ENCODE measurements at regions not wholly inside any gene's neighbourhood (a gene's known extent, or its start where the extent isn't known, plus 50 kb on each side); places are given as distances from the start of the nearest gene placed in this dataset.

DNA sequence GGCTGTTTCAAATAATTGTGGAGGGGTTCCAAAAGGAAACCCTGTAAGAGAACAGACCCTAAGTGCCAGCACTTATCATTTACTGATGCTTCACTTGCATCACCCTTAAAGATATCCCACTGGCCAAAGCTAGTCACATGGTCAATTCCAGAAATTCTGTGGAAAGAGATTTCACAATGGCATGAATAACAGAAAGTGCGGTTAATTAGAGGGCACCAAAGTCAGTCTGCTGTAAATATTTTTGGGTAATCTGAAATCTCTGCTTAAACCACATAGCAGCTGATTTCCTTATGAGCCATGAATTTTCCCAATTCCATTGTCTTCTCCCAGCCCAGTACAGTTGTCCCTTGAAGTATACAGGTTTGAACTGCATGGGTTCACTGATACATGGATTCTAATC is 346.1 kb downstream of the SI start:
- no peaks in the 10 kb centered on the region for H3K4me1 ChIP-seq (ENCODE audit: control insufficient read depth in 1 of 2, insufficient read depth in 2 of 2, low read length in 2 of 2)
- Mint-ChIP-seq H3K4me1 (no peaks in the 10 kb centered on the region), H3K27ac (no peak overlapping the region), H3K36me3 (no peaks in the 10 kb centered on the region), H3K4me3 (no peak overlapping the region), H3K27me3 (ENCODE audit: low read depth in 3 of 3) (no peaks in the 10 kb centered on the region), H3K9me3 (no peaks in the 10 kb centered on the region)
- H3K4me3 ChIP-seq (replicated peaks in 1 of 3; ENCODE audit: low read depth in 2 of 3, low read length in 3 of 3) = no peak overlapping the region
- no peak overlapping the region for H3K4me2 ChIP-seq (replicated peaks; ENCODE audit: extremely low read depth, low read length, poor library complexity, severe bottlenecking)
- no peak overlapping the region for H3K9ac ChIP-seq (ENCODE audit: insufficient read depth, low read length, poor library complexity, severe bottlenecking)
- H3K27ac ChIP-seq (ENCODE audit: low read depth in 1 of 2, low read length in 2 of 2) = no peak overlapping the region
- DNase-seq = no peak
- intact Hi-C loops (cut with micrococcal nuclease) = no loop called here
- H3K27me3 ChIP-seq (ENCODE audit: control insufficient read depth in 2 of 2, insufficient read depth in 2 of 2, low read length in 2 of 2) = no peaks in the 10 kb centered on the region
- no peaks in the 10 kb centered on the region for H4K20me1 ChIP-seq (ENCODE audit: insufficient read depth, low read length)
- TF ChIP-seq, protein P1, sequence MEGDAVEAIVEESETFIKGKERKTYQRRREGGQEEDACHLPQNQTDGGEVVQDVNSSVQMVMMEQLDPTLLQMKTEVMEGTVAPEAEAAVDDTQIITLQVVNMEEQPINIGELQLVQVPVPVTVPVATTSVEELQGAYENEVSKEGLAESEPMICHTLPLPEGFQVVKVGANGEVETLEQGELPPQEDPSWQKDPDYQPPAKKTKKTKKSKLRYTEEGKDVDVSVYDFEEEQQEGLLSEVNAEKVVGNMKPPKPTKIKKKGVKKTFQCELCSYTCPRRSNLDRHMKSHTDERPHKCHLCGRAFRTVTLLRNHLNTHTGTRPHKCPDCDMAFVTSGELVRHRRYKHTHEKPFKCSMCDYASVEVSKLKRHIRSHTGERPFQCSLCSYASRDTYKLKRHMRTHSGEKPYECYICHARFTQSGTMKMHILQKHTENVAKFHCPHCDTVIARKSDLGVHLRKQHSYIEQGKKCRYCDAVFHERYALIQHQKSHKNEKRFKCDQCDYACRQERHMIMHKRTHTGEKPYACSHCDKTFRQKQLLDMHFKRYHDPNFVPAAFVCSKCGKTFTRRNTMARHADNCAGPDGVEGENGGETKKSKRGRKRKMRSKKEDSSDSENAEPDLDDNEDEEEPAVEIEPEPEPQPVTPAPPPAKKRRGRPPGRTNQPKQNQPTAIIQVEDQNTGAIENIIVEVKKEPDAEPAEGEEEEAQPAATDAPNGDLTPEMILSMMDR (IDR thresholded peaks at IDR 0.05) = no peak
- H3K79me2 ChIP-seq (ENCODE audit: insufficient read depth, low read length) = no peaks in the 10 kb centered on the region
- H3K9me3 ChIP-seq (replicated peaks in 1 of 2; ENCODE audit: control insufficient read depth in 1 of 2, insufficient read depth in 1 of 2, low read length in 2 of 2) = no peaks in the 10 kb centered on the region
- no peaks in the 10 kb centered on the region for H3K36me3 ChIP-seq (replicated peaks in 1 of 2; ENCODE audit: control insufficient read depth in 1 of 2, insufficient read depth in 2 of 2, low read length in 2 of 2)
- no CpG with 5 or more reads among the region's 1 CpG for WGBS (ENCODE audit: insufficient coverage)
- no peak overlapping the region for H2AFZ ChIP-seq (ENCODE audit: insufficient read depth, low read depth, low read length, poor library complexity, severe bottlenecking)

DNA sequence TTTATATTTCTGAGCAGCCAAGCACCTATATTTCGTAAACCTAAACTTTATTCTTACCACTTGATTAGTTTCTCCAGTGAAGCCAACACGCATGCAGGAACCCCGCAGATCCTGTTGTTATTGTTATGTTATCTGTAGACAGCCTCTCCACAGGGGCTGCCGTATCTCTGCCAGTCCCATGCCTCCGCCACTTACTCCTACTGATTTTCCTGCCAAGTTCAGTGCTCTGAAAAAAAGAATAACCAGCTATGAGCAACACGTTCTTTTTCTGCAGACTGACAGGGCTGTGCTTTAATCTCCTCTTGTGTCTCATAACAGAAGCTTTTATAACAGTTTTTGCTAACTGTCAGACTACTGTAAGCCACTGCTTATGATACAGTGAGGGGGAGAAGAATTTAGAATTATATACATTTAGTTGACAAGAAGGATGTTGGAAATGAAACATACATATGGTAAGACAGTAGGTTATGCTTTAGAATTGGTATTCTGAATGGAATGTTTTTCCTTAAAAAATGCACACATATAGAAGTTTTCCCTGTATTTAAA is 347.4 kb downstream of the SI start:
- WGBS (ENCODE audit: insufficient coverage) = 50% methylated on average over 3 of the region's 6 CpGs
- TF ChIP-seq, protein P1 (IDR thresholded peaks at IDR 0.05) = no peak
- Histone ChIP-seq H3K4me2 (replicated peaks; ENCODE audit: extremely low read depth, low read length, poor library complexity, severe bottlenecking) (no peak overlapping the region), H4K20me1 (ENCODE audit: insufficient read depth, low read length) (no peaks in the 10 kb centered on the region), H3K9me3 (replicated peaks in 1 of 2; ENCODE audit: control insufficient read depth in 1 of 2, insufficient read depth in 1 of 2, low read length in 2 of 2) (peaks cover 0 to 9% of the 10 kb centered on the region in 2 donors), H3K36me3 (replicated peaks in 1 of 2; ENCODE audit: control insufficient read depth in 1 of 2, insufficient read depth in 2 of 2, low read length in 2 of 2) (no peaks in the 10 kb centered on the region), H3K4me3 (replicated peaks in 1 of 3; ENCODE audit: low read depth in 2 of 3, low read length in 3 of 3) (no peak overlapping the region), H3K79me2 (ENCODE audit: insufficient read depth, low read length) (no peaks in the 10 kb centered on the region), H3K27ac (ENCODE audit: low read depth in 1 of 2, low read length in 2 of 2) (no peak overlapping the region), H3K4me1 (ENCODE audit: control insufficient read depth in 1 of 2, insufficient read depth in 2 of 2, low read length in 2 of 2) (no peaks in the 10 kb centered on the region), H2AFZ (ENCODE audit: insufficient read depth, low read depth, low read length, poor library complexity, severe bottlenecking) (no peak overlapping the region), H3K9ac (ENCODE audit: insufficient read depth, low read length, poor library complexity, severe bottlenecking) (no peak overlapping the region), H3K27me3 (ENCODE audit: control insufficient read depth in 2 of 2, insufficient read depth in 2 of 2, low read length in 2 of 2) (no peaks in the 10 kb centered on the region)
- no peaks in the 10 kb centered on the region for H3K27me3 Mint-ChIP-seq (ENCODE audit: low read depth in 3 of 3)
- intact Hi-C loops (cut with micrococcal nuclease) = no loop called here
- no peaks in the 10 kb centered on the region for H3K36me3 Mint-ChIP-seq
- DNase-seq = no peak
- H3K9me3 Mint-ChIP-seq = peaks cover 0 to 2% (median 0%) of the 10 kb centered on the region in 7 donors
- no peaks in the 10 kb centered on the region for H3K4me1 Mint-ChIP-seq
- no peak overlapping the region for H3K27ac Mint-ChIP-seq
- H3K4me3 Mint-ChIP-seq = no peak overlapping the region

Data from CD14-positive monocyte (primary cell).